Calu3 (cell line): ENCODE measurements at regions not wholly inside any gene's neighbourhood (a gene's known extent, or its start where the extent isn't known, plus 50 kb on each side); places are given as distances from the start of the nearest gene placed in this dataset.

Experiments used
- BruUV-seq: library from RNA; stranded (reverse); fragments of 400-500 nt; replicated peaks from 2 replicates; lab custom pipeline; 2021; lab: Mats Ljungman, UMichigan
- CTCF ChIA-PET: fragments of 300-600 bp; sonication (Branson Sonifier 250); formaldehyde crosslinking; loops from one replicate; lab custom pipeline; 2022; ENCODE audit warnings: antibody characterized with exemption; lab: Charles Lee
- DNase-seq: peaks from one replicate; pipeline ENCODE4 v3.0.0; 2022
- H3K27ac Mint-ChIP-seq: one replicate; pipeline ENCODE4 v1.8.0; 2022; ENCODE audit warnings: mixed read lengths; ENCODE audit not compliant: unreplicated experiment
- H3K27me3 Mint-ChIP-seq: one replicate; pipeline ENCODE4 v1.8.0; 2022; ENCODE audit warnings: mixed read lengths; ENCODE audit not compliant: unreplicated experiment
- H3K36me3 Mint-ChIP-seq: one replicate; pipeline ENCODE4 v1.8.0; 2022; ENCODE audit warnings: mild to moderate bottlenecking, moderate library complexity, mixed read lengths; ENCODE audit not compliant: insufficient read depth, unreplicated experiment
- H3K4me1 Mint-ChIP-seq: one replicate; pipeline ENCODE4 v1.8.0; 2022; ENCODE audit warnings: mild to moderate bottlenecking, low read depth, mixed read lengths; ENCODE audit not compliant: unreplicated experiment
- H3K4me3 Mint-ChIP-seq: one replicate; pipeline ENCODE4 v1.8.0; 2022; ENCODE audit warnings: mild to moderate bottlenecking, low read depth, moderate library complexity, mixed read lengths; ENCODE audit not compliant: unreplicated experiment
- H3K9me3 Mint-ChIP-seq: one replicate; pipeline ENCODE4 v1.8.0; 2022; ENCODE audit warnings: low read depth, mixed read lengths; ENCODE audit not compliant: unreplicated experiment
- CTCF ChIP-seq: fragments of 200-600 bp; IDR thresholded peaks from one replicate; pipeline ENCODE4 v1.8.0; 2022; ENCODE audit warnings: antibody characterized with exemption; ENCODE audit not compliant: unreplicated experiment
- intact Hi-C: fragments of 100-400 bp; cut with micrococcal nuclease; formaldehyde crosslinking; loops from one replicate; pipeline ENCODE4 v1.10.0; 2022; ENCODE audit not compliant: unreplicated experiment

- no peak overlapping the region for H3K27ac Mint-ChIP-seq
- no TSS peak for BruUV-seq
- peaks cover 33% of the 10 kb centered on the region for H3K9me3 Mint-ChIP-seq
- no peak for TF ChIP-seq CTCF
- CTCF ChIA-PET = interaction anchor here (0.5 kb wide), 1 partner anchor 27 kb away, joined by 3 read pairs; no protein-coding TSS in a partner anchor
- H3K27me3 Mint-ChIP-seq = no peaks in the 10 kb centered on the region
- H3K4me3 Mint-ChIP-seq = no peak overlapping the region
- no peak for DNase-seq
- H3K36me3 Mint-ChIP-seq = no peaks in the 10 kb centered on the region
- no peaks in the 10 kb centered on the region for H3K4me1 Mint-ChIP-seq
- intact Hi-C loops = no loop called here
These were observed 783.3 kb upstream of the SALL3 start for GRCh38 chr18:78196280-78196679.

- Mint-ChIP-seq H3K27me3 (no peaks in the 10 kb centered on the region), H3K4me1 (no peaks in the 10 kb centered on the region), H3K9me3 (peaks cover 34% of the 10 kb centered on the region), H3K36me3 (no peaks in the 10 kb centered on the region), H3K4me3 (no peak overlapping the region), H3K27ac (no peak overlapping the region)
- CTCF ChIA-PET = no interaction called here
- no TSS peak for BruUV-seq
- intact Hi-C loops = no loop called here
- no peak for TF ChIP-seq CTCF
- no peak for DNase-seq
These were observed 780.6 kb upstream of the SALL3 start for GRCh38 chr18:78199002-78199401.

- Mint-ChIP-seq H3K27ac (no peak overlapping the region), H3K36me3 (no peaks in the 10 kb centered on the region), H3K4me3 (no peak overlapping the region), H3K27me3 (no peaks in the 10 kb centered on the region), H3K4me1 (no peaks in the 10 kb centered on the region), H3K9me3 (peaks cover 36% of the 10 kb centered on the region)
- intact Hi-C loops = no loop called here
- CTCF ChIA-PET = no interaction called here
- DNase-seq = no peak
- no peak for TF ChIP-seq CTCF
- BruUV-seq = no TSS peak
These were observed 780.0 kb upstream of the SALL3 start for GRCh38 chr18:78199611-78200010.

GRCh38 chr18:78207942-78208341, 771.7 kb upstream of the SALL3 start:
- no peak overlapping the region for H3K4me3 Mint-ChIP-seq
- DNase-seq = no peak
- H3K4me1 Mint-ChIP-seq = no peaks in the 10 kb centered on the region
- no peaks in the 10 kb centered on the region for H3K36me3 Mint-ChIP-seq
- CTCF ChIA-PET = no interaction called here
- H3K27me3 Mint-ChIP-seq = no peaks in the 10 kb centered on the region
- intact Hi-C loops = no loop called here
- H3K27ac Mint-ChIP-seq = no peak overlapping the region
- no peak for TF ChIP-seq CTCF
- BruUV-seq = no TSS peak
- H3K9me3 Mint-ChIP-seq = peaks cover 48% of the 10 kb centered on the region

GRCh38 chr18:78208461-78208860, 771.2 kb upstream of the SALL3 start:
- no peak for TF ChIP-seq CTCF
- no TSS peak for BruUV-seq
- CTCF ChIA-PET = no interaction called here
- peaks cover 52% of the 10 kb centered on the region for H3K9me3 Mint-ChIP-seq
- H3K4me3 Mint-ChIP-seq = no peak overlapping the region
- no peaks in the 10 kb centered on the region for H3K36me3 Mint-ChIP-seq
- no peak for DNase-seq
- intact Hi-C loops = no loop called here
- H3K27me3 Mint-ChIP-seq = no peaks in the 10 kb centered on the region
- no peaks in the 10 kb centered on the region for H3K4me1 Mint-ChIP-seq
- H3K27ac Mint-ChIP-seq = no peak overlapping the region
